HG02973 (cell line): ENCODE measurements at regions not wholly inside any gene's neighbourhood (a gene's known extent, or its start where the extent isn't known, plus 50 kb on each side); places are given as distances from the start of the nearest gene placed in this dataset.

ENCODE experiments used
- ATAC-seq: cut with Tn5 transposase; IDR thresholded peaks from one replicate; pipeline ENCODE4 v1.9.1; 2021; ENCODE audit warnings: moderate library complexity; ENCODE audit not compliant: unreplicated experiment

GRCh38 chr20:1798982-1799381, 96.2 kb upstream of the SIRPA start:
- ATAC-seq = no peak

GRCh38 chr20:1793821-1794220, 101.4 kb upstream of the SIRPA start:
- no peak for ATAC-seq

DNA sequence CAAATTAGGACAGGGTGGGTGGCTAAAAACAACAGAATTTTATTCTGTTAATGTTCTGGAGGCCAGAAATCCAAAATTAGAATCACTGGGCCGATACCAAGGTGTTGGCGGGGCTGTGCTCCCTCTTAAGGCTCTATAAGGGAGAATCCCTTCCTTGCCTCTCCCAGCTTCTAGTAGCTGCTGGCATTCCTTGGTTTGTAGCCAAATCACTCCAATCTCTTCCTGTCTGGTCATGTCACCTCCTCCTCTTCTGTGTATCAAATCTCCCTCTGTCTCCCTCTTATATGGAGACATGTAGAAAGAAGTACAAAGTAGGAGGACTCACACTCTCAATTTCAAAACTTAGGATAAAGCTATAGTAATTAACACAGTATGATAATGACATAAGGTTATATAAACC, 102.9 kb upstream of the SIRPA start:
- ATAC-seq = no peak

DNA sequence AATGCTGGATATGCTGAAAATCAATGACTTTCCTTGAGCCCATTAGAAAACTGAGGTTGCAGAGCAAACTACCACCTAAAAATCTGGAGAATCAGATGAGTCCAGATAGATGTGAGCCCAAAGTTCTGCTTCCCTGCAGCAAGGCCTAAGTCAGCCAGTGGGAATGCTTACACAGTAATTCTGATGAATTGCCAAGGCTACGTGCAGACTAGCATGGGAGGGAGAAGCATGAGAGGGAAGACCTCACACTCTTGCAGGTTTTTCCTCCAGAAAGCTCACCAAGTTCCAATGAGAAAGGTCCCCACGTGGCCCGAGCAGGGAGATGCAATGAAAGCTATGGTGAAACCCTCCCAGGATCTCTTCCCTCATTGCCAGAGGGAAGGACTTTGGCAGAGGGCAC, 104.8 kb upstream of the SIRPA start:
- ATAC-seq = no peak

DNA sequence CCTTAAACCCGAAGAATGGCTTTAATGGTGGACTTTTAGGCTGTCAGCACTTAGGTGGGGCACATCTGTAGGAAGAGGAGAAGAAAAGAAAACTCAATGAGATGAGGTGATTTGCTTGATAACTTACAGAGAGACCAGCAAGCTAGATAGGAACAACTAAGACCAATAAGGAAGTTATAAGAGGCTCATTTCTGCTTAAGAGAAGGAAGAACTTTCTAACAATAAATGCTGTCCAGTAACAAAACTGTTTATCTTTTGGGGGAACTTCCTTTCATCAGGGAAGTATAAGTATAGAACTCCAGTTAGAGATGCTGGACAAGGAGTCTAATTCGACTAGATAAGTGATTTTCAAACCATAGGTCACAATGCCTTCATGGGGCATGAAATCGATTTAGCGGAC, 107.2 kb upstream of the SIRPA start:
- ATAC-seq = no peak

- no peak for ATAC-seq
Observed at GRCh38 chr20:1786486-1786885, 108.7 kb upstream of the SIRPA start.

- ATAC-seq = no peak
Observed at GRCh38 chr20:1784586-1784985, 110.6 kb upstream of the SIRPA start.

DNA sequence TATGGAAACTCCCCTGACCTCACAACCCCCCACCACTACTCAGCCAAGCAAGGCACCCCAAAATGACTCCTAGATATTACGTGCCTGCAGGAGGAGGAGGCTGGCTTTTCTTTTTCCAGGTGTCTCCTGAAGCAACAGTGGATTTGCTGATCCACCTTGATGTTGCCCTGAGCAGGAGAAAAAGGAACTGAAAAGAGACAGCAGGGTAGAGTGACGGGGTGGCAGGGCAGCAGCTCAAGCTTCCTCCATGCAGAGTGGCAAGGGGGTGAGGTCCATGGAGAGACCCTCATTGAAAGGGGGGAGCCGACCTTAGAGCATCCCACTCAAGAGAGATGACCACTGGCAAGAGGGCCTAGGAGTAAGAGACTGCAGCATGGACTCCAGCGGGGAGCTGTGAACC, 112.0 kb upstream of the SIRPA start:
- ATAC-seq = no peak

GRCh38 chr20:1782181-1782580, 113.0 kb upstream of the SIRPA start:
- ATAC-seq = no peak

DNA sequence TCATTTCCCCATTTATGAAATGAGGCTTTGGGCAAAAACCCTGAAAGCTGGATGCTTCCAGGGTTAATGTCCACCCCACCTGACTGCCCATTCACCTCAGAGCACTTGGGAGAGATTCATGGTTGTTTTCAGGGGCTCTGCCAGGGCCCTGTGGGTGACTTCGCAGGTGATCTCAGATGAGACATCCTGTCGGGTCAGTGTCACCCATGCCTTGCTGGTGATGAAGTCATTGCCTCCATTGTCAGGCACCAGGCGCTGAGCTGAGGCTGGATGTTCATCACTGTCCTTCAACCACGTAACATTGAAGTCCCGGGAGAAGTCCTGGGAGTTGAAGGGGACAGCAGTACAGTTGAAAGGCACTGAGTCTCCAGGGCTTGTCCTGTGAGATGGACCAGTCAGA, 115.6 kb upstream of the SIRPA start:
- no peak for ATAC-seq

DNA sequence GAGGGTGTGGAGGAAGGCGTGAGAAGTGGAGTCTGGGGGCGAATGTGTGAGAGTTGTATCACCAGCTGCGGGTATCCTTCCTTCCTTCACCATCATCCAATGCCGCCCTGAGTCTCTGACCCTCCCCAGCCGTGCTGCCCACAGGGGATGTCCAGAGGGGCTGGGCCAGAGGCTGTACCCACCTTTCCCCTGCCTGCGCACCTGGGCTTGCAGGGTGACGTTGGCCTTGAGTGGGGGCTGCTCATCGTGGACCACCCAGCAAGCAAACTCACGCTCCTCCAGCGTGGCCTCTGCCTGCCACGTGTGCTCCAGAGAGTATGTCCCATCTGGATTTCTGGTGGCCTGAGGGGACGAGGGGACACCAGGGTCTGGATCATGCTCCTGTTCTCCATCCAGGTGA, 116.9 kb upstream of the SIRPA start:
- ATAC-seq = no peak

DNA sequence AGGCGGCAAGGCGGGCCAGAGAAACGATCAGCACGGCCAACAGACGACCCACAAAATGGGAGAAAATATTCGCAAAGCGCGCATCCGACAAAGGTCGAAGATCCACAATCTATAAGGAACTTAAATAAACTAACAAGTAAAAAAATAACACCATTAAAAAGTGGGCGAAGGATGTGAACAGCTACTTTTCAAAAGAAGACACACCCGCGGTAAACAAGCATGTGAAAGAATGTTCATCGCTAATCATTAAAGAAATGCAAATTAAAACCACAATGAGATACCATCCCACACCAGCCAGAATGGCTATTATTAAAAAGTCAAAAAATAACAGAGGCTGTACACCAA, 117.8 kb upstream of the SIRPA start:
- ATAC-seq = no peak

GRCh38 chr20:1776681-1777475, 118.3 kb upstream of the SIRPA start:
- ATAC-seq = peak; percentile 64

DNA sequence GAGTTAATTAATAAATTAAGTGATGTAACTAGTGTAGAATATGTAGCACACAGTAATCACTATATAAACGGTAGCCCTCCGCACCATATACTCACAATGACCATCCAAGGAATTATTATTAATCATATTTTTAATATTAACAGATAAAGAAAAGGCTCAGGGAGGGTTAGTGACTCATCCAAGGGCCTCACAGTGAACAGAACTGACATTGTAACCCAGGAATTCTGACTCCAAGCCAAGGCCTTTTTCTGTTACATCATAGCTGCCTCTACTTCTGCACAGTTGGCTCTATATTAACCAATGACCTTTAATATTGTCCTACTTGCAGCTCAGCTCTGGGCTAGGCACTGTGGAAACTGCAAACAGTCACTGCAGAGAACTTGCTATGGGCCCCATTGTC, 117.5 kb upstream of the SIRPG start:
- ATAC-seq = no peak

GRCh38 chr20:1774479-1774878, 116.9 kb upstream of the SIRPG start:
- no peak for ATAC-seq

DNA sequence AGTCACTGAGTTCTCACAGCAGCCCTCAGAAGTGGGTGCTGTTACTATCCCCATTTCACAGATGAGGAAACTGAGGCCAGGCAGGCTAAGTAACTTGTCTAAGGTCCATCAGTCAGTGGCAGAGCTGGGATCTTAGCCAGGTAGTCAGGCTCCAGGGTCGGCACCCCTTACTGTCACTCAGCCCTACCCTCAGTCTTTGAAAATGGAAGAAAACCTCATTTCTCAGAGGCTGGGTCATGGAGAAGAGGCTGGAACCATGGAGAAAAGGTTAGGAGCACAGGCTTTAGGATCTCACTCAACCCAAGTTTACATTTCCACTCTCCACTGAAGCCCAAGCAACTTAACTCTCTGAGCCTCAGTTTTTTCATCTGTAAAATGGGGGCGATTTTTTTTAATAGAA, 116.2 kb upstream of the SIRPG start:
- no peak for ATAC-seq

- ATAC-seq = no peak
Observed at GRCh38 chr20:1769491-1769890, 111.9 kb upstream of the SIRPG start.

- ATAC-seq = no peak
Observed at GRCh38 chr20:1766731-1767130, 109.2 kb upstream of the SIRPG start.

GRCh38 chr20:1764136-1765033, 106.8 kb upstream of the SIRPG start:
- peak; percentile 77 for ATAC-seq

- ATAC-seq = no peak
Observed at GRCh38 chr20:1761598-1761997, 104.0 kb upstream of the SIRPG start.

GRCh38 chr20:1761116-1761515, 103.5 kb upstream of the SIRPG start:
- ATAC-seq = no peak

- ATAC-seq = no peak
Observed at GRCh38 chr20:1758765-1759164, 101.2 kb upstream of the SIRPG start.
